Liver (tissue), 8 donors: ENCODE measurements at regions not wholly inside any gene's neighbourhood (a gene's known extent, or its start where the extent isn't known, plus 50 kb on each side); places are given as distances from the start of the nearest gene placed in this dataset.

Experiments used
- DNase-seq: peaks from one replicate; pipeline ENCODE4 v3.0.0-alpha.2; 2017; ENCODE audit warnings: low spot score
- H3K27ac ChIP-seq, 2 donors: one replicate each; pipeline ENCODE4 v1.7.0; 2013; ENCODE audit warnings: inconsistent platforms in 2 of 2, low read length in 2 of 2, control low read depth in 1 of 2, low read depth in 1 of 2, mild to moderate bottlenecking in 1 of 2
- H3K27me3 ChIP-seq, 4 donors: one replicate each; pipeline versions ENCODE4 v1.6.1 to v1.7.0; 2013; ENCODE audit warnings: low read length in 3 of 4, inconsistent platforms in 1 of 4, mild to moderate bottlenecking in 1 of 4, moderate library complexity in 1 of 4; ENCODE audit not compliant: control insufficient read depth in 4 of 4, insufficient read depth in 4 of 4
- H3K36me3 ChIP-seq, 4 donors: one replicate each; pipeline versions ENCODE4 v1.6.1 to v1.7.0; 2013; ENCODE audit warnings: low read length in 3 of 4, mild to moderate bottlenecking in 3 of 4, low read depth in 1 of 4, moderate library complexity in 1 of 4; ENCODE audit not compliant: control insufficient read depth in 4 of 4, insufficient read depth in 3 of 4
- H3K4me1 ChIP-seq, 4 donors: one replicate each; pipeline versions ENCODE4 v1.6.1 to v1.7.0; 2013; ENCODE audit warnings: low read length in 3 of 4, mild to moderate bottlenecking in 3 of 4, moderate library complexity in 1 of 4; ENCODE audit not compliant: control insufficient read depth in 4 of 4, insufficient read depth in 4 of 4
- H3K4me3 ChIP-seq, 3 donors: one replicate each; pipeline versions ENCODE4 v1.6.1 to v1.7.0; 2013; ENCODE audit warnings: low read length in 3 of 3, control low read depth in 1 of 3, low read depth in 1 of 3, mild to moderate bottlenecking in 1 of 3
- H3K9ac ChIP-seq, 2 donors: one replicate each; pipeline ENCODE4 v1.7.0; 2013; ENCODE audit warnings: low read length in 2 of 2, mild to moderate bottlenecking in 2 of 2, moderate library complexity in 2 of 2, control low read depth in 1 of 2, low read depth in 1 of 2
- H3K9me3 ChIP-seq, 4 donors: one replicate each; pipeline versions ENCODE4 v1.6.1 to v1.7.0; 2013; ENCODE audit warnings: low read length in 3 of 4; ENCODE audit not compliant: control insufficient read depth in 4 of 4
- ATF3 ChIP-seq: IDR thresholded peaks from 2 replicates; pipeline ENCODE4 v1.6.1; 2016; ENCODE audit warnings: antibody characterized with exemption
- CTCF ChIP-seq: fragments of 150-350 bp; IDR thresholded peaks from 2 replicates; pipeline ENCODE4 v1.5.1; 2017; ENCODE audit warnings: improper control_type of control experiment, low read depth, low read length; ENCODE audit not compliant: missing input control
- EGR1 ChIP-seq, 2 donors: IDR thresholded peaks; 2 replicates each; pipeline ENCODE4 v1.6.1; 2016 to 2018; ENCODE audit warnings: antibody characterized with exemption in 2 of 2, low read depth in 2 of 2
- FOXA1 ChIP-seq: IDR thresholded peaks from 2 replicates; pipeline ENCODE4 v1.6.1; 2016; ENCODE audit warnings: antibody characterized with exemption
- FOXA2 ChIP-seq: IDR thresholded peaks from 2 replicates; pipeline ENCODE4 v1.6.1; 2016; ENCODE audit warnings: antibody characterized with exemption
- HNF4A ChIP-seq, 2 donors: conservative IDR thresholded peaks; 2 replicates each; pipeline ENCODE4 v1.6.1; 2016; ENCODE audit warnings: antibody characterized with exemption in 2 of 2, mild to moderate bottlenecking in 2 of 2
- HNF4G ChIP-seq: IDR thresholded peaks from 2 replicates; pipeline ENCODE4 v1.6.1; 2016; ENCODE audit warnings: antibody characterized with exemption
- JUND ChIP-seq, 2 donors: IDR thresholded peaks; 2 replicates each; pipeline ENCODE4 v1.6.1; 2016; ENCODE audit warnings: antibody characterized with exemption in 2 of 2
- MAX ChIP-seq: IDR thresholded peaks from 2 replicates; pipeline ENCODE4 v1.6.1; 2016; ENCODE audit warnings: antibody characterized with exemption
- NR2F2 ChIP-seq: IDR thresholded peaks from 2 replicates; pipeline ENCODE4 v1.6.1; 2016; ENCODE audit warnings: antibody characterized with exemption
- RAD21 ChIP-seq, 2 donors: IDR thresholded peaks; 2 replicates each; pipeline ENCODE4 v1.6.1; 2016; ENCODE audit warnings: antibody characterized with exemption in 2 of 2, mild to moderate bottlenecking in 2 of 2
- REST ChIP-seq: IDR thresholded peaks from 2 replicates; pipeline ENCODE4 v1.6.1; 2016; ENCODE audit warnings: antibody characterized with exemption, mild to moderate bottlenecking
- RXRA ChIP-seq, 2 donors: IDR thresholded peaks; 2 replicates each; pipeline ENCODE4 v1.6.1; 2017 to 2018; ENCODE audit warnings: antibody characterized with exemption in 2 of 2, mild to moderate bottlenecking in 1 of 2
- SP1 ChIP-seq: IDR thresholded peaks from 2 replicates; pipeline ENCODE4 v1.6.1; 2018; ENCODE audit warnings: antibody characterized with exemption, mild to moderate bottlenecking
- TAF1 ChIP-seq: conservative IDR thresholded peaks from 2 replicates; pipeline ENCODE4 v1.6.1; 2016; ENCODE audit warnings: antibody characterized with exemption, mild to moderate bottlenecking
- YY1 ChIP-seq: IDR thresholded peaks from 2 replicates; pipeline ENCODE4 v1.6.1; 2016; ENCODE audit warnings: antibody characterized with exemption, mild to moderate bottlenecking
- ZBTB33 ChIP-seq: IDR thresholded peaks from 2 replicates; pipeline ENCODE4 v1.6.1; 2016; ENCODE audit warnings: antibody characterized with exemption
- WGBS: extraction: QIAGEN DNeasy Blood & Tissue Kit; methylation state at CpG from one replicate; pipeline ENCODE4 v1.1.7; 2013; 5-methylcytosine and 5-hydroxymethylcytosine counted together
- donor health status: healthy.
- donor health status: healthy.
- donor health status: healthy.
- donor health status: healthy.
- donor health status: healthy.

- H3K27ac ChIP-seq: no peak overlapping the region
- no peak for DNase-seq
- WGBS: 85% methylated on average over 1 of the region's 1 CpG
- peaks cover 0 to 3% (median 0%) of the 10 kb centered on the region in 4 donors for H3K9me3 ChIP-seq
- no peaks in the 10 kb centered on the region for H3K4me1 ChIP-seq
- TF ChIP-seq FOXA1: no peak
- TF ChIP-seq REST: no peak
- TF ChIP-seq MAX: no peak
- no peak for TF ChIP-seq HNF4A (conservative IDR thresholded peaks at IDR 0.05)
- TF ChIP-seq ZBTB33: no peak
- no peak for TF ChIP-seq TAF1
- no peak for TF ChIP-seq RXRA (IDR thresholded peaks at IDR 0.05)
- TF ChIP-seq JUND (IDR thresholded peaks at IDR 0.05): no peak
- TF ChIP-seq ATF3: no peak
- TF ChIP-seq SP1: no peak
- TF ChIP-seq NR2F2: no peak
- no peak for TF ChIP-seq CTCF
- no peak for TF ChIP-seq HNF4G
- TF ChIP-seq YY1: no peak
- TF ChIP-seq EGR1 (IDR thresholded peaks at IDR 0.05; ENCODE audit: low read depth in 2 of 2): no peak
- no peak for TF ChIP-seq FOXA2
- no peak overlapping the region for H3K4me3 ChIP-seq
- no peaks in the 10 kb centered on the region for H3K36me3 ChIP-seq
- no peaks in the 10 kb centered on the region for H3K27me3 ChIP-seq
- no peak overlapping the region for H3K9ac ChIP-seq
These were observed 797.5 kb upstream of the POU3F3 start for GRCh38 chr2:104056451-104056850.

GRCh38 chr2:104068665-104069064 is 785.2 kb upstream of the POU3F3 start:
- no peak overlapping the region for H3K9ac ChIP-seq
- no peak for DNase-seq
- no peaks in the 10 kb centered on the region for H3K9me3 ChIP-seq
- WGBS: 51% methylated on average over 2 of the region's 2 CpGs
- no peak overlapping the region for H3K4me3 ChIP-seq
- H3K4me1 ChIP-seq: no peaks in the 10 kb centered on the region
- H3K36me3 ChIP-seq: no peaks in the 10 kb centered on the region
- H3K27me3 ChIP-seq: no peaks in the 10 kb centered on the region
- no peak overlapping the region for H3K27ac ChIP-seq
- TF ChIP-seq HNF4A (conservative IDR thresholded peaks at IDR 0.05) (no peak), RXRA (IDR thresholded peaks at IDR 0.05) (no peak), MAX (no peak), REST (no peak), ATF3 (no peak), CTCF (no peak), RAD21 (IDR thresholded peaks at IDR 0.05) (no peak)
